LNCAP (cell line): ENCODE measurements at regions not wholly inside any gene's neighbourhood (a gene's known extent, or its start where the extent isn't known, plus 50 kb on each side); places are given as distances from the start of the nearest gene placed in this dataset.

Experiments
- CTCF ChIP-seq: fragments of 450-650 bp; IDR thresholded peaks from 2 replicates; pipeline ENCODE4 v1.5.1; 2017; ENCODE audit warnings: mild to moderate bottlenecking

GRCh38 chr3:65146179-65146578 lies 458.4 kb upstream of the ADAMTS9 start:
- TF ChIP-seq CTCF, result no peak

GRCh38 chr3:65145680-65146079 lies 457.9 kb upstream of the ADAMTS9 start:
- TF ChIP-seq CTCF, result no peak

GRCh38 chr3:65144791-65145351 lies 457.1 kb upstream of the ADAMTS9 start:
- no peak for TF ChIP-seq CTCF

GRCh38 chr3:65142456-65142855 lies 454.7 kb upstream of the ADAMTS9 start:
- no peak for TF ChIP-seq CTCF

- no peak for TF ChIP-seq CTCF
Observed at GRCh38 chr3:65138556-65138955, 450.8 kb upstream of the ADAMTS9 start.

- no peak for TF ChIP-seq CTCF
Observed at GRCh38 chr3:65130782-65131181, 443.0 kb upstream of the ADAMTS9 start.

GRCh38 chr3:65128346-65128745 lies 440.5 kb upstream of the ADAMTS9 start:
- no peak for TF ChIP-seq CTCF
